ENCODE measurements at regions not wholly inside any gene's neighbourhood (a gene's known extent, or its start where the extent isn't known, plus 50 kb on each side); places are given as distances from the start of the nearest gene placed in this dataset.

GRCh38 chr5:104646416-104646815 lies 1083.8 kb upstream of the NUDT12 start (continued):
- TF ChIP-seq OSR1 (CRISPR knock-in tag; IDR thresholded peaks at IDR 0.05) (no peak), ZFP3 (CRISPR knock-in tag; IDR thresholded peaks at IDR 0.05) (no peak), TOX (CRISPR knock-in tag; IDR thresholded peaks at IDR 0.05; ENCODE audit: borderline replicate concordance) (no peak), GLIS3 (CRISPR knock-in tag; IDR thresholded peaks at IDR 0.05) (no peak)

GRCh38 chr5:104643320-104643719 lies 1080.7 kb upstream of the NUDT12 start:
- TF ChIP-seq ZFP3 (CRISPR knock-in tag; IDR thresholded peaks at IDR 0.05) (no peak), ISL1 (CRISPR knock-in tag; IDR thresholded peaks at IDR 0.05) (peak; percentile 54; the same call in 1 of the 2 replicates), POU6F1 (CRISPR knock-in tag; IDR thresholded peaks at IDR 0.05; ENCODE audit: borderline replicate concordance, low read depth) (no peak), ARNTL (CRISPR knock-in tag; IDR thresholded peaks at IDR 0.05; ENCODE audit: borderline replicate concordance, low read depth) (no peak), PATZ1 (CRISPR knock-in tag; IDR thresholded peaks at IDR 0.05; ENCODE audit: borderline replicate concordance) (no peak), ZC3H10 (CRISPR knock-in tag; IDR thresholded peaks at IDR 0.05) (no peak), CREB5 (CRISPR knock-in tag; IDR thresholded peaks at IDR 0.05; ENCODE audit: low read depth) (no peak), PPARA (CRISPR knock-in tag; IDR thresholded peaks at IDR 0.05; ENCODE audit: borderline replicate concordance) (no peak), TSHZ2 (CRISPR knock-in tag; IDR thresholded peaks at IDR 0.05) (no peak)
- ATAC-seq = no peak; the same call in 2 of the 3 replicates

GRCh38 chr5:104635227-104635626 lies 1072.6 kb upstream of the NUDT12 start:
- TF ChIP-seq ISL1 (CRISPR knock-in tag; IDR thresholded peaks at IDR 0.05) (no peak), ZNF8 (CRISPR knock-in tag; IDR thresholded peaks at IDR 0.05) (no peak), TCF4 (CRISPR knock-in tag; IDR thresholded peaks at IDR 0.05; ENCODE audit: borderline replicate concordance) (no peak), ESRRG (CRISPR knock-in tag; IDR thresholded peaks at IDR 0.05) (no peak), CSRNP3 (CRISPR knock-in tag; IDR thresholded peaks at IDR 0.05) (no peak), TSHZ2 (CRISPR knock-in tag; IDR thresholded peaks at IDR 0.05) (no peak), RARB (CRISPR knock-in tag; IDR thresholded peaks at IDR 0.05) (no peak), CSDC2 (CRISPR knock-in tag; IDR thresholded peaks at IDR 0.05) (no peak), CREB5 (CRISPR knock-in tag; IDR thresholded peaks at IDR 0.05; ENCODE audit: low read depth) (no peak), ARNTL (CRISPR knock-in tag; IDR thresholded peaks at IDR 0.05; ENCODE audit: borderline replicate concordance, low read depth) (no peak), BACH2 (CRISPR knock-in tag; IDR thresholded peaks at IDR 0.05; ENCODE audit: borderline replicate concordance) (no peak), OSR1 (CRISPR knock-in tag; IDR thresholded peaks at IDR 0.05) (no peak), PATZ1 (CRISPR knock-in tag; IDR thresholded peaks at IDR 0.05; ENCODE audit: borderline replicate concordance) (no peak), ZNF565 (CRISPR knock-in tag; conservative IDR thresholded peaks at IDR 0.05; ENCODE audit: low read depth) (no peak)
- ATAC-seq = no peak
